Uterus (tissue), 3 donors: ENCODE measurements at regions not wholly inside any gene's neighbourhood (a gene's known extent, or its start where the extent isn't known, plus 50 kb on each side); places are given as distances from the start of the nearest gene placed in this dataset.
"Not testable (repeated sequence)": the region's sequence is repeated elsewhere in the genome, so short reads cannot be mapped to it uniquely, and the experiment has no call there.

Source experiments
- DNase-seq, 2 donors: peaks; one replicate each; pipeline ENCODE4 v3.0.0-alpha.2; 2019 to 2020
- H3K27ac ChIP-seq, 2 donors: fragments of 200-600 bp; sonication (generic); 1 replicate in 1 of 2; 2 replicates in 1 of 2; pipeline ENCODE4 v1.5.1; 2016 to 2018
- H3K27me3 ChIP-seq, 2 donors: fragments of 200-600 bp; sonication (generic); one replicate each; pipeline ENCODE4 v1.5.1; 2018 to 2019; ENCODE audit warnings: control low read depth in 1 of 2
- H3K36me3 ChIP-seq, 2 donors: fragments of 200-600 bp; sonication (generic); one replicate each; pipeline ENCODE4 v1.5.1; 2019; ENCODE audit warnings: control low read depth in 1 of 2
- H3K4me1 ChIP-seq, 2 donors: fragments of 200-600 bp; sonication (generic); one replicate each; pipeline ENCODE4 v1.5.1; 2018 to 2019; ENCODE audit warnings: control low read depth in 1 of 2
- H3K4me3 ChIP-seq, 2 donors: fragments of 200-600 bp; sonication (generic); 1 replicate in 1 of 2; 2 replicates in 1 of 2; pipeline ENCODE4 v1.5.1; 2018 to 2019; ENCODE audit warnings: mild to moderate bottlenecking in 1 of 2
- H3K9me3 ChIP-seq, 2 donors: fragments of 200-600 bp; sonication (generic); one replicate each; pipeline ENCODE4 v1.5.1; 2019; ENCODE audit warnings: control low read depth in 1 of 2
- CTCF ChIP-seq, 4 experiments: fragments of 200-600 bp in 2 of 4; fragments of 450-650 bp in 2 of 4; sonication (generic) in 2 of 4; IDR thresholded peaks; one replicate each; pipeline ENCODE4 v1.5.1; 2016 to 2019; ENCODE audit warnings: antibody characterized with exemption in 4 of 4, mild to moderate bottlenecking in 2 of 4, moderate library complexity in 1 of 4
- POLR2A ChIP-seq, 2 donors: fragments of 450-650 bp; IDR thresholded peaks; one replicate each; pipeline ENCODE4 v1.6.1; 2016; ENCODE audit warnings: antibody characterized with exemption in 2 of 2, mild to moderate bottlenecking in 1 of 2, moderate library complexity in 1 of 2
- intact Hi-C: fragments of 100-400 bp; cut with DNase I; formaldehyde crosslinking; loops from one replicate; pipeline ENCODE4 v1.15.1; 2023; ENCODE audit warnings: low total_unique reads
- donor health status: DM: yes; HTN: yes; CAD: no.

DNA sequence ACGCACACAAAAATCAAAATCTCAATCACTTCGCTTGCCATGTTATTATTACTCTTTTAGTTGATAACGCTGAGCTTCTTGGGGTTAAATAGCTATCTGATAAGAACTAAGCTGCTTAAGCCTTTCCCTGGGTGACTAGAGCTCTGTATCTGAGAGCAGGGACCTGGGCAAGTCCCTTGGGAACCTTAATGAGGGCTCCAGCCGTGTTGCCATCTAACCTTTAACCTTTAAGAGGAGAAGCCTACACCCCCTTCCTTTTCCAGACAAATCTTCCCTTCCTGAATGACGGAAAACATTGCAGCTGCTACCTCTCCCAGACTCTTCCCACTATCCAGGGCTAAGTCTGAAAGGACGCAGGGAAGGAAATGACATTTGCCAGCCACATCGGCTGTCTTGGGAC is 216.5 kb upstream of the RAI14 start:
- H3K4me3 ChIP-seq = no peak overlapping the region
- no peak for DNase-seq
- H3K27ac ChIP-seq = no peak overlapping the region
- no peak for TF ChIP-seq POLR2A (IDR thresholded peaks at IDR 0.05)
- TF ChIP-seq CTCF (IDR thresholded peaks at IDR 0.05) = no peak
- H3K4me1 ChIP-seq = no peaks in the 10 kb centered on the region
- intact Hi-C loops = no loop called here
- H3K27me3 ChIP-seq = no peaks in the 10 kb centered on the region
- H3K9me3 ChIP-seq = no peaks in the 10 kb centered on the region
- no peaks in the 10 kb centered on the region for H3K36me3 ChIP-seq

GRCh38 chr5:34441767-34442166 is 214.4 kb upstream of the RAI14 start:
- H3K4me3 ChIP-seq, H3K36me3 ChIP-seq, DNase-seq, H3K27ac ChIP-seq, intact Hi-C loops, H3K4me1 ChIP-seq, H3K9me3 ChIP-seq, H3K27me3 ChIP-seq: not testable (repeated sequence)

- TF ChIP-seq CTCF (IDR thresholded peaks at IDR 0.05) (no peak), POLR2A (IDR thresholded peaks at IDR 0.05) (no peak)
- H3K4me3 ChIP-seq = no peak overlapping the region
- no peaks in the 10 kb centered on the region for H3K9me3 ChIP-seq
- H3K27me3 ChIP-seq = no peaks in the 10 kb centered on the region
- intact Hi-C loops = no loop called here
- H3K4me1 ChIP-seq = no peaks in the 10 kb centered on the region
- no peaks in the 10 kb centered on the region for H3K36me3 ChIP-seq
- DNase-seq = no peak
- H3K27ac ChIP-seq = no peak overlapping the region
Measured at GRCh38 chr5:34447424-34447823, 208.7 kb upstream of the RAI14 start.

DNA sequence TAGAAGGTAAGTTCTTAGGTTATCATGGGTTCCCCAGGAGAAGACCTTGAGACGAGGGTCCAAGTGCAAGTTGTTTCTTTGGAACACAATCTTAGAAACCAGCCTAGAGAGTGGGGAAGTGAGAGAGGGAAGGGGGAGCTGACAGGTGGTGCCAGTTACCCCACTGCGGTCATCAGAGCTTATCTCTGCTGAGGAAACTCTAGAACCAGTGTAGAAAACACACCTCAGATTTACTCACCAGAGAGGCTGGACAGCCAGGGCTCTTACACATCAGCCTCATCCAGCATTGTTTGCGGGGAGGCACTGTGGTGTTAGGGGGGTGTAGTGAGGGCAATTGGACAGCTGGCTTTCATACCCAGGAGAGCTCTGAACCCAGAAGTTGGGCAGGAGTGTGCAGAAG is 206.5 kb upstream of the RAI14 start:
- Histone ChIP-seq H3K27me3 (no peaks in the 10 kb centered on the region), H3K36me3 (no peaks in the 10 kb centered on the region), H3K9me3 (no peaks in the 10 kb centered on the region), H3K27ac (no peak overlapping the region), H3K4me3 (no peak overlapping the region), H3K4me1 (no peaks in the 10 kb centered on the region)
- no peak for DNase-seq
- no peak for TF ChIP-seq POLR2A (IDR thresholded peaks at IDR 0.05)
- no peak for TF ChIP-seq CTCF (IDR thresholded peaks at IDR 0.05)
- intact Hi-C loops = no loop called here

GRCh38 chr5:34450338-34450737 is 205.8 kb upstream of the RAI14 start:
- DNase-seq = no peak
- Histone ChIP-seq H3K4me1 (no peaks in the 10 kb centered on the region), H3K36me3 (no peaks in the 10 kb centered on the region), H3K9me3 (no peaks in the 10 kb centered on the region), H3K27me3 (no peaks in the 10 kb centered on the region), H3K4me3 (no peak overlapping the region), H3K27ac (no peak overlapping the region)
- intact Hi-C loops = no loop called here
- TF ChIP-seq POLR2A (IDR thresholded peaks at IDR 0.05) (no peak), CTCF (IDR thresholded peaks at IDR 0.05) (no peak)

GRCh38 chr5:34452170-34452828 is 203.8 kb upstream of the RAI14 start:
- intact Hi-C loops = no loop called here
- Histone ChIP-seq H3K36me3 (no peaks in the 10 kb centered on the region), H3K27ac (no peak overlapping the region), H3K27me3 (no peaks in the 10 kb centered on the region), H3K4me1 (no peaks in the 10 kb centered on the region), H3K9me3 (no peaks in the 10 kb centered on the region), H3K4me3 (no peak overlapping the region)
- TF ChIP-seq CTCF (IDR thresholded peaks at IDR 0.05) (no peak), POLR2A (IDR thresholded peaks at IDR 0.05) (no peak)
- no peak for DNase-seq
